Kidney (tissue), 13 donors: ENCODE measurements at regions not wholly inside any gene's neighbourhood (a gene's known extent, or its start where the extent isn't known, plus 50 kb on each side); places are given as distances from the start of the nearest gene placed in this dataset.

Experiments used
- DNase-seq, 5 donors: peaks; one replicate each; pipeline ENCODE4 v3.0.0-alpha.2; 2013 to 2020
- FAIRE-seq: peaks from 2 replicates; lab custom pipeline; 2012; peaks lifted over from hg19 to GRCh38; lab: Jason Lieb, UNC
- H3K27ac ChIP-seq, 2 donors: one replicate each; pipeline ENCODE4 v1.7.0; 2013; ENCODE audit warnings: low read depth in 2 of 2, low read length in 2 of 2, inconsistent platforms in 1 of 2
- H3K27me3 ChIP-seq: one replicate; pipeline ENCODE4 v1.7.1; 2013; ENCODE audit warnings: low read length, inconsistent platforms; ENCODE audit not compliant: control insufficient read depth, insufficient read depth
- H3K36me3 ChIP-seq, 3 donors: one replicate each; pipeline versions ENCODE4 v1.7.0 to v1.7.1; 2013; ENCODE audit warnings: low read length in 3 of 3, control low read depth in 1 of 3, inconsistent platforms in 1 of 3; ENCODE audit not compliant: insufficient read depth in 3 of 3, control insufficient read depth in 2 of 3
- H3K4me1 ChIP-seq, 3 donors: one replicate each; pipeline versions ENCODE4 v1.7.0 to v1.7.1; 2013; ENCODE audit warnings: low read length in 3 of 3, inconsistent platforms in 1 of 3, low read depth in 1 of 3; ENCODE audit not compliant: control insufficient read depth in 2 of 3, insufficient read depth in 2 of 3
- H3K4me3 ChIP-seq, 3 donors: one replicate each; pipeline versions ENCODE4 v1.7.0 to v1.8.1; 2013; ENCODE audit warnings: low read length in 3 of 3, control low read depth in 1 of 3, inconsistent platforms in 1 of 3
- H3K9ac ChIP-seq, 3 donors: one replicate each; pipeline versions ENCODE4 v1.7.0 to v1.7.1; 2013; ENCODE audit warnings: low read length in 3 of 3, control low read depth in 1 of 3, inconsistent platforms in 1 of 3
- H3K9me3 ChIP-seq, 3 donors: one replicate each; pipeline versions ENCODE4 v1.7.0 to v1.7.1; 2013; ENCODE audit warnings: low read length in 3 of 3, control low read depth in 1 of 3, inconsistent platforms in 1 of 3; ENCODE audit not compliant: control insufficient read depth in 2 of 3, insufficient read depth in 1 of 3
- intact Hi-C: fragments of 100-400 bp; cut with DNase I; formaldehyde crosslinking; loops from one replicate; pipeline ENCODE4 v1.11.1; 2022
- TF ChIP-seq, protein P1 (sequence below): IDR thresholded peaks from 3 replicates; pipeline ENCODE4 v1.5.1; 2012; ENCODE audit warnings: mild to moderate bottlenecking, moderate library complexity, borderline replicate concordance; ENCODE audit not compliant: insufficient read depth; ENCODE audit errors: extremely low read depth
- donor health status: control.
- donor health status: control.
- donor health status: control.
- donor health status: control.
- donor health status: control.
- donor health status: DM: yes; HTN: yes; CAD: no.
- donor health status: Normal renal cell carcinoma (clear cell type).

GRCh38 chr4:175068266-175068665 is 150.1 kb downstream of the ADAM29 start:
- DNase-seq (no peak), FAIRE-seq (no peak)
- TF ChIP-seq, protein P1, sequence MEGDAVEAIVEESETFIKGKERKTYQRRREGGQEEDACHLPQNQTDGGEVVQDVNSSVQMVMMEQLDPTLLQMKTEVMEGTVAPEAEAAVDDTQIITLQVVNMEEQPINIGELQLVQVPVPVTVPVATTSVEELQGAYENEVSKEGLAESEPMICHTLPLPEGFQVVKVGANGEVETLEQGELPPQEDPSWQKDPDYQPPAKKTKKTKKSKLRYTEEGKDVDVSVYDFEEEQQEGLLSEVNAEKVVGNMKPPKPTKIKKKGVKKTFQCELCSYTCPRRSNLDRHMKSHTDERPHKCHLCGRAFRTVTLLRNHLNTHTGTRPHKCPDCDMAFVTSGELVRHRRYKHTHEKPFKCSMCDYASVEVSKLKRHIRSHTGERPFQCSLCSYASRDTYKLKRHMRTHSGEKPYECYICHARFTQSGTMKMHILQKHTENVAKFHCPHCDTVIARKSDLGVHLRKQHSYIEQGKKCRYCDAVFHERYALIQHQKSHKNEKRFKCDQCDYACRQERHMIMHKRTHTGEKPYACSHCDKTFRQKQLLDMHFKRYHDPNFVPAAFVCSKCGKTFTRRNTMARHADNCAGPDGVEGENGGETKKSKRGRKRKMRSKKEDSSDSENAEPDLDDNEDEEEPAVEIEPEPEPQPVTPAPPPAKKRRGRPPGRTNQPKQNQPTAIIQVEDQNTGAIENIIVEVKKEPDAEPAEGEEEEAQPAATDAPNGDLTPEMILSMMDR, result no peak
- intact Hi-C loops, result no loop called here
- H3K4me3 ChIP-seq, result no peak overlapping the region
- H3K9ac ChIP-seq, result no peak overlapping the region
- H3K36me3 ChIP-seq, result no peaks in the 10 kb centered on the region
- no peaks in the 10 kb centered on the region for H3K9me3 ChIP-seq
- H3K4me1 ChIP-seq, result no peaks in the 10 kb centered on the region
- H3K27me3 ChIP-seq, result no peaks in the 10 kb centered on the region
- H3K27ac ChIP-seq, result no peak overlapping the region

DNA sequence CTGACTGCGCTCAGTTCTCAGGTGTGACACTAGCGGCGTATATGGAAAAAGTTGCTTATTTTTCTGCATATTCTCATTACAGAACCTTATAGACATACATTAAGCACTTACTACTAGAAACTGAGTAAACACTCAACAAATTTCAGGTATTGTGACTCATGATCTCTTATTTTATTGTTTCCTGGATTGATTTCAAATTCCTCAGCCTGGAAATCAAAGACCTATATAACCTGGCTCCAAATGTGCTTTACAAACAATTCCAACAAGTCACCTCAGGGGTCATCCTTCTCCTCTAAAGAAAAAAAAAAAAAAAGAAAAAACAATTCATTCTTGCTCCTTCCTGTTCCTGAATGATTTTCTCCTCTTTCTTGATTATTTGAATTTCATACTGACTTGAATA is 152.3 kb downstream of the ADAM29 start:
- H3K9me3 ChIP-seq, result no peaks in the 10 kb centered on the region
- TF ChIP-seq, protein P1, result no peak
- H3K9ac ChIP-seq, result no peak overlapping the region
- FAIRE-seq (no peak), DNase-seq (no peak)
- intact Hi-C loops, result no loop called here
- H3K4me3 ChIP-seq, result no peak overlapping the region
- no peak overlapping the region for H3K27ac ChIP-seq
- no peaks in the 10 kb centered on the region for H3K27me3 ChIP-seq
- no peaks in the 10 kb centered on the region for H3K36me3 ChIP-seq
- no peaks in the 10 kb centered on the region for H3K4me1 ChIP-seq

GRCh38 chr4:175071123-175071522 is 153.0 kb downstream of the ADAM29 start:
- no peak for FAIRE-seq

GRCh38 chr4:175087145-175087544 is 169.0 kb downstream of the ADAM29 start:
- Histone ChIP-seq H3K4me3 (no peak overlapping the region), H3K36me3 (no peaks in the 10 kb centered on the region), H3K9ac (no peak overlapping the region), H3K9me3 (peaks cover 0 to 3% (median 0%) of the 10 kb centered on the region in 3 donors), H3K27ac (no peak overlapping the region), H3K4me1 (no peaks in the 10 kb centered on the region), H3K27me3 (no peaks in the 10 kb centered on the region)
- FAIRE-seq, result no peak
- intact Hi-C loops, result no loop called here
- DNase-seq, result no peak
- TF ChIP-seq, protein P1, result no peak

More at GRCh38 chr4:175071123-175071522, 153.0 kb downstream of the ADAM29 start:
- Histone ChIP-seq H3K9ac (no peak overlapping the region), H3K4me1 (no peaks in the 10 kb centered on the region), H3K9me3 (no peaks in the 10 kb centered on the region), H3K27ac (no peak overlapping the region), H3K36me3 (no peaks in the 10 kb centered on the region), H3K27me3 (no peaks in the 10 kb centered on the region), H3K4me3 (no peak overlapping the region)
- no peak for DNase-seq
- TF ChIP-seq, protein P1, result no peak
- intact Hi-C loops, result no loop called here
